Mesothelial cell of epicardium (in vitro differentiated cells): ENCODE measurements at regions not wholly inside any gene's neighbourhood (a gene's known extent, or its start where the extent isn't known, plus 50 kb on each side); places are given as distances from the start of the nearest gene placed in this dataset.

Source experiments
- DNase-seq, 2 experiments: peaks; one replicate each; pipeline ENCODE4 v3.0.0; 2021; ENCODE audit warnings: low spot score in 2 of 2; ENCODE audit not compliant: unreplicated experiment in 2 of 2
- H3K27ac Mint-ChIP-seq: 2 replicates; pipeline ENCODE4 v1.8.0; 2021; ENCODE audit warnings: mixed read lengths
- H3K27me3 Mint-ChIP-seq: 2 replicates; pipeline ENCODE4 v1.8.0; 2021; ENCODE audit warnings: low read depth, mixed read lengths
- H3K36me3 Mint-ChIP-seq: 2 replicates; pipeline ENCODE4 v1.8.0; 2021; ENCODE audit warnings: mixed read lengths
- H3K4me1 Mint-ChIP-seq: 2 replicates; pipeline ENCODE4 v1.8.0; 2021; ENCODE audit warnings: mixed read lengths
- H3K4me3 Mint-ChIP-seq: 2 replicates; pipeline ENCODE4 v1.8.0; 2021; ENCODE audit warnings: mild to moderate bottlenecking, moderate library complexity, mixed read lengths
- H3K9me3 Mint-ChIP-seq: 2 replicates; pipeline ENCODE4 v1.8.0; 2021; ENCODE audit warnings: mixed read lengths
- TF ChIP-seq, protein P1 (sequence below): fragments of 200-600 bp; sonication (generic); IDR thresholded peaks from one replicate; pipeline ENCODE4 v1.5.0; 2021; ENCODE audit warnings: antibody characterized with exemption; ENCODE audit not compliant: unreplicated experiment

- TF ChIP-seq, protein P1, sequence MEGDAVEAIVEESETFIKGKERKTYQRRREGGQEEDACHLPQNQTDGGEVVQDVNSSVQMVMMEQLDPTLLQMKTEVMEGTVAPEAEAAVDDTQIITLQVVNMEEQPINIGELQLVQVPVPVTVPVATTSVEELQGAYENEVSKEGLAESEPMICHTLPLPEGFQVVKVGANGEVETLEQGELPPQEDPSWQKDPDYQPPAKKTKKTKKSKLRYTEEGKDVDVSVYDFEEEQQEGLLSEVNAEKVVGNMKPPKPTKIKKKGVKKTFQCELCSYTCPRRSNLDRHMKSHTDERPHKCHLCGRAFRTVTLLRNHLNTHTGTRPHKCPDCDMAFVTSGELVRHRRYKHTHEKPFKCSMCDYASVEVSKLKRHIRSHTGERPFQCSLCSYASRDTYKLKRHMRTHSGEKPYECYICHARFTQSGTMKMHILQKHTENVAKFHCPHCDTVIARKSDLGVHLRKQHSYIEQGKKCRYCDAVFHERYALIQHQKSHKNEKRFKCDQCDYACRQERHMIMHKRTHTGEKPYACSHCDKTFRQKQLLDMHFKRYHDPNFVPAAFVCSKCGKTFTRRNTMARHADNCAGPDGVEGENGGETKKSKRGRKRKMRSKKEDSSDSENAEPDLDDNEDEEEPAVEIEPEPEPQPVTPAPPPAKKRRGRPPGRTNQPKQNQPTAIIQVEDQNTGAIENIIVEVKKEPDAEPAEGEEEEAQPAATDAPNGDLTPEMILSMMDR: no peak
- Mint-ChIP-seq H3K27me3 (peaks cover 20% of the 10 kb centered on the region), H3K4me3 (no peak overlapping the region), H3K27ac (no peak overlapping the region), H3K36me3 (no peaks in the 10 kb centered on the region), H3K9me3 (no peaks in the 10 kb centered on the region), H3K4me1 (no peaks in the 10 kb centered on the region)
- DNase-seq: peak in 1 of 2 experiments; percentile 21
Observed at GRCh38 chr22:48753752-48754517, 1073.7 kb downstream of the BRD1 start.

DNA sequence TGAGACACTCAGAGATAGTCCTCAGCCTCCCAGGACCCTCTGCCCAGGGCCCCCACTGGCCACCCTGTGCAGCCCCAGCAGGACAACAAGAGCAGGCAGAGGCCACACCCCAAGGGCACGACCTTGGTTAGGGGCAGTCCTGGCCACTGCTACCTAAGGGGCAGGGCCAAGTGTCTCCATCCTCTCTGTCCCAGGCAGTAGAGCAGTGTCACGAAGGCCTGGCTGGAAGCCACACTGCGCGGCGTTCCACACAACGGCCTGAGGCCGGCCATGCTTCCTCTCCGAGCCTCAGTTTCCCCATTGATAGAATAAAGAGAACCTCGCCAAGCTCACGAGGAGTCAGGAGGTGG is 1074.3 kb downstream of the BRD1 start:
- H3K9me3 Mint-ChIP-seq: no peaks in the 10 kb centered on the region
- peak in 1 of 2 experiments; percentile 33 for DNase-seq
- no peak overlapping the region for H3K27ac Mint-ChIP-seq
- TF ChIP-seq, protein P1: no peak
- peaks cover 19% of the 10 kb centered on the region for H3K27me3 Mint-ChIP-seq
- no peaks in the 10 kb centered on the region for H3K4me1 Mint-ChIP-seq
- H3K36me3 Mint-ChIP-seq: no peaks in the 10 kb centered on the region
- H3K4me3 Mint-ChIP-seq: no peak overlapping the region

GRCh38 chr22:48752451-48753380 is 1075.0 kb downstream of the BRD1 start:
- peak in 1 of 2 experiments; percentile 35 for DNase-seq
- Mint-ChIP-seq H3K4me3 (no peak overlapping the region), H3K4me1 (no peaks in the 10 kb centered on the region), H3K27me3 (peaks cover 12% of the 10 kb centered on the region), H3K9me3 (no peaks in the 10 kb centered on the region), H3K27ac (no peak overlapping the region), H3K36me3 (no peaks in the 10 kb centered on the region)
- TF ChIP-seq, protein P1: no peak

GRCh38 chr22:48751539-48752437 is 1075.9 kb downstream of the BRD1 start:
- Mint-ChIP-seq H3K27ac (no peak overlapping the region), H3K4me1 (no peaks in the 10 kb centered on the region), H3K9me3 (no peaks in the 10 kb centered on the region), H3K27me3 (peaks cover 8% of the 10 kb centered on the region), H3K36me3 (no peaks in the 10 kb centered on the region), H3K4me3 (no peak overlapping the region)
- TF ChIP-seq, protein P1: no peak
- DNase-seq: peak in 1 of 2 experiments; percentile 34

DNA sequence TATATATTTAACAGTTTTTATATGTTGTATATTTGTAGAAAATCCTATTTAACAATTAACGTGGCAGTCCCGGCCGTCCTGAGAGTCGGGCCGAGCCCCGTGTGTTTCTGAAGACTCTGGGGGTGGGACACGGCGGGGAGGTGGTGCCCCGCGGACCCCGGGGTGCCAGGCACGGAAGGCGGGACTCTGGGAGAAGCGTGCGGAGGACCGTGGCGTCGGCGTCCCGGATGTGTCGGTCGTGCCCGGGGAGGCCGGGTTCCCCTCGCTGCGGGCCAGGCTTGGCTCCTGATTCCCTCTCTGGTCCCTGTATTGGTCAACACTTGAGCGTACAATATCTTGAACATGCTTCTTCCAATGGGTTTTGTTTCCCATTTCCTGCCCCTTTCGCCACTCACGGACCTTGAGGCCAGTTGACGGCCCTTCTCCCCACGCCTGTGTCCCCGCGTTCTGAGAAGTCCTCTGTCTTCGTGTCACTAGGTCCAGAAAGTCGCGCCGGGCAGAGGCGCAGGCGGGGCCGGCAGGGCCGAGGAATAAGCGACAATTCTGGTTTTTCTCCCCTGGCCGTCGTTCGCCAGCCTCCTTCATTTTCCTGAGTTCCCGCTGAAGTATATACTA is 1076.7 kb downstream of the BRD1 start:
- DNase-seq: peak in 1 of 2 experiments; percentile 28
- no peak overlapping the region for H3K27ac Mint-ChIP-seq

More for the DNA sequence above, 1076.7 kb downstream of the BRD1 start:
- H3K9me3 Mint-ChIP-seq: no peaks in the 10 kb centered on the region
- H3K4me3 Mint-ChIP-seq: no peak overlapping the region
- no peaks in the 10 kb centered on the region for H3K4me1 Mint-ChIP-seq
- H3K36me3 Mint-ChIP-seq: no peaks in the 10 kb centered on the region
- no peaks in the 10 kb centered on the region for H3K27me3 Mint-ChIP-seq
- TF ChIP-seq, protein P1: no peak
